Heart left ventricle (tissue), 16 donors: ENCODE measurements at regions not wholly inside any gene's neighbourhood (a gene's known extent, or its start where the extent isn't known, plus 50 kb on each side); places are given as distances from the start of the nearest gene placed in this dataset.

Experiments used
- ATAC-seq, 4 donors: fragments of 200-7000 bp; cut with Tn5 transposase; one replicate each; pipeline ENCODE4 v1.9.1; 2020 to 2022; ENCODE audit warnings: moderate library complexity in 4 of 4, mild to moderate bottlenecking in 3 of 4, moderate number of reproducible peaks in 1 of 4
- DNase-seq, 5 donors: peaks; one replicate each; pipeline ENCODE4 v3.0.0-alpha.2; 2020
- H3K27ac ChIP-seq, 12 donors: fragments of 200-600 bp; sonication (generic) in 4 of 12; one replicate each; pipeline versions ENCODE4 v1.5.0 to v1.8.0; 2016 to 2022; ENCODE audit warnings: mild to moderate bottlenecking in 2 of 12
- H3K27me3 ChIP-seq, 9 donors: fragments of 200-600 bp; sonication (generic) in 2 of 9; one replicate each; pipeline versions ENCODE4 v1.5.1 to v1.8.0; 2016 to 2022; ENCODE audit warnings: mild to moderate bottlenecking in 3 of 9
- H3K36me3 ChIP-seq, 9 donors: fragments of 200-600 bp; sonication (generic) in 2 of 9; one replicate each; pipeline versions ENCODE4 v1.5.0 to v1.8.0; 2018 to 2022; ENCODE audit warnings: mild to moderate bottlenecking in 2 of 9
- H3K4me1 ChIP-seq, 12 donors: fragments of 200-600 bp; sonication (generic) in 4 of 12; one replicate each; pipeline versions ENCODE4 v1.5.0 to v1.8.0; 2016 to 2022; ENCODE audit warnings: mild to moderate bottlenecking in 3 of 12
- H3K4me3 ChIP-seq, 12 donors: fragments of 200-600 bp; sonication (generic) in 4 of 12; one replicate each; pipeline versions ENCODE4 v1.5.0 to v1.8.0; 2017 to 2022; ENCODE audit warnings: mild to moderate bottlenecking in 9 of 12, moderate library complexity in 4 of 12
- H3K9me3 ChIP-seq, 12 donors: fragments of 200-600 bp; sonication (generic) in 4 of 12; one replicate each; pipeline versions ENCODE4 v1.5.0 to v1.8.0; 2016 to 2022; ENCODE audit warnings: mild to moderate bottlenecking in 1 of 12
- POLR2A ChIP-seq, 2 donors: fragments of 450-650 bp; IDR thresholded peaks; one replicate each; pipeline ENCODE4 v1.6.1; 2017; ENCODE audit warnings: antibody characterized with exemption in 2 of 2, mild to moderate bottlenecking in 2 of 2, moderate library complexity in 2 of 2
- WGBS, 4 donors: extraction: QIAGEN DNeasy Blood & Tissue Kit in 2 of 4; methylation state at CpG; one replicate each; pipeline versions ENCODE4 v1.1.5 to v1.1.7; 2013 to 2018; 5-methylcytosine and 5-hydroxymethylcytosine counted together
- intact Hi-C, 10 donors: fragments of 100-400 bp; cut with DNase I; formaldehyde crosslinking; loops; one replicate each; pipeline versions ENCODE4 v1.11.1 to v1.14.2; 2022
- TF ChIP-seq, protein P1 (sequence below), 12 donors: fragments of 200-600 bp; sonication (generic) in 4 of 12; IDR thresholded peaks; one replicate each; pipeline versions ENCODE4 v1.5.0 to v1.8.0; 2018 to 2022; ENCODE audit warnings: antibody characterized with exemption in 12 of 12, mild to moderate bottlenecking in 5 of 12
- donor health status: ischemic (EF 13 %, LVEDD 7.1; RV severe dilation, severe dysfunction).
- donor health status: healthy with polysubstance abuse.
- donor health status: DM: no; HTN: yes; CAD: no.
- donor health status: DM: no; HTN: no; CAD: no.
- donor health status: ischemic (EF 25% LVEDD 6.9; RV normal size, moderate dysfunction).
- donor health status: ischemic (EF 25% LVEDD 5.7; RV mildly dilated, moderate dysfunction).
- donor health status: healthy.
- donor health status: DM: yes; HTN: yes; CAD: no.
- donor health status: ischemic (EF 35%, LVEDD 5.7; RV mildly dilated, moderate dysfunction).
- donor health status: nonischemic (EF 11% LVEDD 7.7; RV severe dilation, severe dysfunction).
- donor health status: DM: yes; HTN: yes; CAD: no.
- donor health status: PGD.
- donor health status: ischemic (EF 29% LVEDD 5.4; RV normal size, mild dysfunction).
- donor health status: nonischemic (EF 23%, LVEDD 6.1; RV moderate dilation, normal function).

DNA sequence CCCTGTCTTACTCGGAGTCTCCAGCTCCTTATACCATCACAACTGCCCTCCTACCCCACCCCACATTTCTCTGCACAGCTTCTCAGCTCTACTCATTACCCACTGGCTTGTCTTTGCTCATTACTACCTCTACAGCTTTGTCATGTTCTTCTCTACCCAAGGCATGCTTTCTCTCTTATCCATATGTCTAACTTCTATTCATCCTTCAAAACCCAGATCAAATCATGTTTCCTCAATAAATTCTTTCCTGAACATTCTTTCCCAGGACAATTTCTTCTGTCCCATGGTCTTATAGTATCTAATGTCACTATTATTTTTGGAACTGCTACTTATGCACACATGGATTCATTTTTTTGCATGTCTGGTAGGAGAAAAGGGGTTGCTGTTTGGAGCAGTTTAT is 231.4 kb downstream of the PTEN start:
- H3K27me3 ChIP-seq: no peaks in the 10 kb centered on the region
- TF ChIP-seq, protein P1, sequence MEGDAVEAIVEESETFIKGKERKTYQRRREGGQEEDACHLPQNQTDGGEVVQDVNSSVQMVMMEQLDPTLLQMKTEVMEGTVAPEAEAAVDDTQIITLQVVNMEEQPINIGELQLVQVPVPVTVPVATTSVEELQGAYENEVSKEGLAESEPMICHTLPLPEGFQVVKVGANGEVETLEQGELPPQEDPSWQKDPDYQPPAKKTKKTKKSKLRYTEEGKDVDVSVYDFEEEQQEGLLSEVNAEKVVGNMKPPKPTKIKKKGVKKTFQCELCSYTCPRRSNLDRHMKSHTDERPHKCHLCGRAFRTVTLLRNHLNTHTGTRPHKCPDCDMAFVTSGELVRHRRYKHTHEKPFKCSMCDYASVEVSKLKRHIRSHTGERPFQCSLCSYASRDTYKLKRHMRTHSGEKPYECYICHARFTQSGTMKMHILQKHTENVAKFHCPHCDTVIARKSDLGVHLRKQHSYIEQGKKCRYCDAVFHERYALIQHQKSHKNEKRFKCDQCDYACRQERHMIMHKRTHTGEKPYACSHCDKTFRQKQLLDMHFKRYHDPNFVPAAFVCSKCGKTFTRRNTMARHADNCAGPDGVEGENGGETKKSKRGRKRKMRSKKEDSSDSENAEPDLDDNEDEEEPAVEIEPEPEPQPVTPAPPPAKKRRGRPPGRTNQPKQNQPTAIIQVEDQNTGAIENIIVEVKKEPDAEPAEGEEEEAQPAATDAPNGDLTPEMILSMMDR (IDR thresholded peaks at IDR 0.05): no peak
- TF ChIP-seq POLR2A (IDR thresholded peaks at IDR 0.05): no peak
- intact Hi-C loops: no loop called here
- 97 to 100% (median 99%) methylated on average over 1 of the region's 1 CpG for WGBS, 4 donors
- H3K4me3 ChIP-seq: no peak overlapping the region
- peaks cover 0 to 39% (median 8%) of the 10 kb centered on the region in 12 donors for H3K4me1 ChIP-seq
- DNase-seq (no peak), ATAC-seq (no peak)
- no peak overlapping the region for H3K27ac ChIP-seq
- H3K36me3 ChIP-seq: no peaks in the 10 kb centered on the region
- H3K9me3 ChIP-seq: no peaks in the 10 kb centered on the region

DNA sequence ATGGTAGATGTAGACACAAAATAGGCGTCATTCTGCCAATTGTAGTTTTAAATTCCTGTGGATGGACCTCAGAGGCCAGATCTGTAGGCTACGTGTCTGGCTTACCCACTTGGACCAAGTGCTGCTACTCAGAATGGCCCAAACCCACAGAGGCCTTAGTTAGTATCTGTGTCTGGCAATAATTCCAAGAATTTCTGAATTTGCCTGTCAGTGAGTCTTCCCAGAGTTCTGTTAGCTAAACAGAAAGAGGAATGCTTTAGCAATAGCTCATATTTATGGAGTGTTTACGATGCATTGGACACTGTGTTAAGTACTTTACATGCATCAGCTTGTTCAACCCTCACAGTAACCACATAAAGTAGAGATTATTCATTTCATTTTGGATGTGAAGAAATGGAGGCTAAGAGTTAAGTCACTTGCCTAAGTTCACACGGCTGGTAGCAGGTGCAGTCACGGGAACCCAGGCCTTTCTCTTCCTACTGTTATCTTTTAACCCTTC is 231.8 kb downstream of the PTEN start:
- H3K27ac ChIP-seq: no peak overlapping the region
- WGBS, 4 donors: 62 to 65% (median 64%) methylated on average over 5 of the region's 5 CpGs
- no peaks in the 10 kb centered on the region for H3K9me3 ChIP-seq
- H3K4me3 ChIP-seq: no peak overlapping the region
- peaks cover 0 to 34% (median 8%) of the 10 kb centered on the region in 12 donors for H3K4me1 ChIP-seq
- DNase-seq: no peak
- TF ChIP-seq, protein P1 (IDR thresholded peaks at IDR 0.05): no peak
- TF ChIP-seq POLR2A (IDR thresholded peaks at IDR 0.05): no peak
- ATAC-seq: no peak
- no peaks in the 10 kb centered on the region for H3K27me3 ChIP-seq
- intact Hi-C loops: no loop called here
- no peaks in the 10 kb centered on the region for H3K36me3 ChIP-seq

- no peak overlapping the region for H3K27ac ChIP-seq
- no peaks in the 10 kb centered on the region for H3K9me3 ChIP-seq
- intact Hi-C loops: no loop called here
- H3K27me3 ChIP-seq: no peaks in the 10 kb centered on the region
- ATAC-seq (no peak), DNase-seq (no peak)
- H3K4me3 ChIP-seq: no peak overlapping the region
- H3K36me3 ChIP-seq: no peaks in the 10 kb centered on the region
- peaks cover 0 to 34% (median 8%) of the 10 kb centered on the region in 12 donors for H3K4me1 ChIP-seq
- no peak for TF ChIP-seq POLR2A (IDR thresholded peaks at IDR 0.05)
- TF ChIP-seq, protein P1 (IDR thresholded peaks at IDR 0.05): no peak
- WGBS, 4 donors: 51 to 66% (median 58%) methylated on average over 9 of the region's 9 CpGs
These were observed 232.5 kb downstream of the PTEN start for GRCh38 chr10:88095778-88096431.

- Histone ChIP-seq H3K27ac (no peak overlapping the region), H3K9me3 (peaks cover 0 to 3% (median 0%) of the 10 kb centered on the region in 12 donors), H3K4me3 (no peak overlapping the region), H3K27me3 (no peaks in the 10 kb centered on the region), H3K4me1 (peaks cover 0 to 26% (median 8%) of the 10 kb centered on the region in 12 donors), H3K36me3 (no peaks in the 10 kb centered on the region)
- no peak for TF ChIP-seq POLR2A (IDR thresholded peaks at IDR 0.05)
- TF ChIP-seq, protein P1 (IDR thresholded peaks at IDR 0.05): no peak
- 77 to 87% (median 86%) methylated on average over 2 of the region's 2 CpGs for WGBS, 4 donors
- intact Hi-C loops: no loop called here
- DNase-seq (no peak), ATAC-seq (peak in 1 of 4 donors; percentile 31)
These were observed 233.7 kb downstream of the PTEN start for GRCh38 chr10:88097092-88097516.
